ENCODE measurements at regions not wholly inside any gene's neighbourhood (a gene's known extent, or its start where the extent isn't known, plus 50 kb on each side); places are given as distances from the start of the nearest gene placed in this dataset.

DNA sequence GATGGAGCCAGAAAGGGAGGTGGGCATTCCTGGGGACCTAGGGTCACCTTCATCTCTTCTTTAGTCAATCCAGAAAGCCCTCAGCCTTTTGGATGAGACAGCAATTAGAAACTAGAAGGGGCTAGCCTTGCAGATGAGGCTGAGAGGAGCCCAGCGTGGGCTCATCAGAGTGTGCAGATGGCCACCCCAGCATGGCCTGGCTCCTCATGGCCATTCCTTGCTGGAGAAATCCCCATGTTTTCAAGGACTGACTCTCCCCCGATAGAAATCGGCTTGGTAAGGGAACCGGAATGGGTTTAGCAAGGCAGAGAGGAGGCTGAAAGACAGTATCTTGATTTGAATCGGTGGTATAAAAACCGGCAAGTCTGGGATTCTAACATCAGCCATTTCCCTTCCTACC lies 274.6 kb downstream of the BUD13 start:
- Histone ChIP-seq H3K9me2 (no peaks in the 10 kb centered on the region), H2AFZ (ENCODE audit: low read depth) (no peak overlapping the region), H3K4me3 (ENCODE audit: low read depth in 2 of 2, low read length in 1 of 2) (no peak overlapping the region), H3K79me2 (ENCODE audit: insufficient read depth) (no peaks in the 10 kb centered on the region), H3K4me2 (no peak overlapping the region), H3K9me3 (no peaks in the 10 kb centered on the region), H3K4me1 (ENCODE audit: control insufficient read depth in 1 of 2, insufficient read depth in 2 of 2, low read depth in 1 of 2, low read length in 1 of 2) (peaks cover 0 to 54% of the 10 kb centered on the region in 2 experiments; a peak in 2 of 4 replicates), H3K9ac (no peak overlapping the region), H4K20me1 (ENCODE audit: insufficient read depth) (no peaks in the 10 kb centered on the region), H3K36me3 (replicated peaks in 1 of 2; ENCODE audit: control insufficient read depth in 1 of 2, insufficient read depth in 2 of 2, low read length in 1 of 2) (no peaks in the 10 kb centered on the region), H3F3A (replicated peaks; ENCODE audit: insufficient read depth) (no peaks in the 10 kb centered on the region), H3K27me3 (ENCODE audit: insufficient read depth) (peaks cover 12% of the 10 kb centered on the region; the same call in 1 of the 2 replicates), H3K27ac (ENCODE audit: low read depth in 2 of 2, low read length in 1 of 2) (peak overlapping the region in 1 of 2 experiments; percentile 97; a peak in 2 of 4 replicates)
- WGBS (ENCODE audit: low lambda C conversion rate), result 80% methylated on average over 6 of the region's 6 CpGs
- ChIA-PET POLR2A (interaction anchor here (1.1 kb wide), 1 partner anchor 38 kb away, joined by 4 read pairs; no protein-coding TSS in a partner anchor), CTCF (interaction anchor here (1.1 to 4.5 kb wide), 9 partner anchors 16 to 274 kb away, joined by 4 to 109 read pairs (median 10); no protein-coding TSS in a partner anchor)
- TF ChIP-seq RXRA (IDR thresholded peaks at IDR 0.05; ENCODE audit: borderline replicate concordance, low read depth) (no peak), SMC3 (IDR thresholded peaks at IDR 0.05; ENCODE audit: low read depth, low read length) (no peak), PBX3 (IDR thresholded peaks at IDR 0.05) (no peak), SIN3A (IDR thresholded peaks at IDR 0.05; ENCODE audit: borderline replicate concordance, low read depth, low read length) (no peak), EP300 (IDR thresholded peaks at IDR 0.05; ENCODE audit: borderline replicate concordance in 1 of 2, low read depth in 1 of 2, low read length in 1 of 2) (no peak), NRF1 (IDR thresholded peaks at IDR 0.05; ENCODE audit: low read depth, low read length) (no peak), FOSL2 (IDR thresholded peaks at IDR 0.05; ENCODE audit: borderline replicate concordance, low read depth) (no peak), NFIC (IDR thresholded peaks at IDR 0.05; ENCODE audit: borderline replicate concordance) (no peak), RCOR1 (IDR thresholded peaks at IDR 0.05; ENCODE audit: low read length) (no peak), MAX (IDR thresholded peaks at IDR 0.05; ENCODE audit: low read depth) (no peak), REST (IDR thresholded peaks at IDR 0.05; ENCODE audit: low read depth, low read length) (no peak), GATA2 (CRISPR knock-in tag; IDR thresholded peaks at IDR 0.05) (no peak), CHD2 (IDR thresholded peaks at IDR 0.05; ENCODE audit: low read length, partially characterized antibody) (no peak), JUND (IDR thresholded peaks at IDR 0.05) (no peak)
- TF ChIP-seq, protein P1, sequence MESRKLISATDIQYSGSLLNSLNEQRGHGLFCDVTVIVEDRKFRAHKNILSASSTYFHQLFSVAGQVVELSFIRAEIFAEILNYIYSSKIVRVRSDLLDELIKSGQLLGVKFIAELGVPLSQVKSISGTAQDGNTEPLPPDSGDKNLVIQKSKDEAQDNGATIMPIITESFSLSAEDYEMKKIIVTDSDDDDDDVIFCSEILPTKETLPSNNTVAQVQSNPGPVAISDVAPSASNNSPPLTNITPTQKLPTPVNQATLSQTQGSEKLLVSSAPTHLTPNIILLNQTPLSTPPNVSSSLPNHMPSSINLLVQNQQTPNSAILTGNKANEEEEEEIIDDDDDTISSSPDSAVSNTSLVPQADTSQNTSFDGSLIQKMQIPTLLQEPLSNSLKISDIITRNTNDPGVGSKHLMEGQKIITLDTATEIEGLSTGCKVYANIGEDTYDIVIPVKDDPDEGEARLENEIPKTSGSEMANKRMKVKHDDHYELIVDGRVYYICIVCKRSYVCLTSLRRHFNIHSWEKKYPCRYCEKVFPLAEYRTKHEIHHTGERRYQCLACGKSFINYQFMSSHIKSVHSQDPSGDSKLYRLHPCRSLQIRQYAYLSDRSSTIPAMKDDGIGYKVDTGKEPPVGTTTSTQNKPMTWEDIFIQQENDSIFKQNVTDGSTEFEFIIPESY (IDR thresholded peaks at IDR 0.05; ENCODE audit: borderline replicate concordance, low read depth), result no peak
- TF ChIP-seq, protein P2, sequence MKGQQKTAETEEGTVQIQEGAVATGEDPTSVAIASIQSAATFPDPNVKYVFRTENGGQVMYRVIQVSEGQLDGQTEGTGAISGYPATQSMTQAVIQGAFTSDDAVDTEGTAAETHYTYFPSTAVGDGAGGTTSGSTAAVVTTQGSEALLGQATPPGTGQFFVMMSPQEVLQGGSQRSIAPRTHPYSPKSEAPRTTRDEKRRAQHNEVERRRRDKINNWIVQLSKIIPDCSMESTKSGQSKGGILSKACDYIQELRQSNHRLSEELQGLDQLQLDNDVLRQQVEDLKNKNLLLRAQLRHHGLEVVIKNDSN (IDR thresholded peaks at IDR 0.05; ENCODE audit: borderline replicate concordance, low read depth), result no peak
- TF ChIP-seq, protein P3, sequence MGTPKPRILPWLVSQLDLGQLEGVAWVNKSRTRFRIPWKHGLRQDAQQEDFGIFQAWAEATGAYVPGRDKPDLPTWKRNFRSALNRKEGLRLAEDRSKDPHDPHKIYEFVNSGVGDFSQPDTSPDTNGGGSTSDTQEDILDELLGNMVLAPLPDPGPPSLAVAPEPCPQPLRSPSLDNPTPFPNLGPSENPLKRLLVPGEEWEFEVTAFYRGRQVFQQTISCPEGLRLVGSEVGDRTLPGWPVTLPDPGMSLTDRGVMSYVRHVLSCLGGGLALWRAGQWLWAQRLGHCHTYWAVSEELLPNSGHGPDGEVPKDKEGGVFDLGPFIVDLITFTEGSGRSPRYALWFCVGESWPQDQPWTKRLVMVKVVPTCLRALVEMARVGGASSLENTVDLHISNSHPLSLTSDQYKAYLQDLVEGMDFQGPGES (IDR thresholded peaks at IDR 0.05; ENCODE audit: low read depth, low read length), result no peak
- TF ChIP-seq, protein P4, sequence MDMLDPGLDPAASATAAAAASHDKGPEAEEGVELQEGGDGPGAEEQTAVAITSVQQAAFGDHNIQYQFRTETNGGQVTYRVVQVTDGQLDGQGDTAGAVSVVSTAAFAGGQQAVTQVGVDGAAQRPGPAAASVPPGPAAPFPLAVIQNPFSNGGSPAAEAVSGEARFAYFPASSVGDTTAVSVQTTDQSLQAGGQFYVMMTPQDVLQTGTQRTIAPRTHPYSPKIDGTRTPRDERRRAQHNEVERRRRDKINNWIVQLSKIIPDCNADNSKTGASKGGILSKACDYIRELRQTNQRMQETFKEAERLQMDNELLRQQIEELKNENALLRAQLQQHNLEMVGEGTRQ (IDR thresholded peaks at IDR 0.05; ENCODE audit: borderline replicate concordance, low read depth, low read length), result no peak
- no peak for DNase-seq

All from SK-N-SH (cell line).